HCT116 (cell line): ENCODE measurements at regions not wholly inside any gene's neighbourhood (a gene's known extent, or its start where the extent isn't known, plus 50 kb on each side); places are given as distances from the start of the nearest gene placed in this dataset.

Source experiments
- ATAC-seq: fragments of 200-7000 bp; cut with Tn5 transposase; 2 replicates; pipeline ENCODE4 v1.9.1; 2020; ENCODE audit warnings: mild to moderate bottlenecking, moderate library complexity
- BruUV-seq: library from RNA; stranded (reverse); fragments of 400-500 nt; replicated peaks from 2 replicates; lab custom pipeline; 2021; lab: Mats Ljungman, UMichigan
- CTCF ChIA-PET: fragments of 300-600 bp; sonication (Branson Sonifier 250); formaldehyde crosslinking; loops from one replicate; lab custom pipeline; 2021; ENCODE audit warnings: antibody characterized with exemption; lab: Charles Lee
- POLR2A ChIA-PET: fragments of 300-600, 350-600 bp; sonication (Branson Sonifier 250); formaldehyde crosslinking; loops from one replicate; lab custom pipeline; 2021; ENCODE audit warnings: antibody characterized with exemption; lab: Charles Lee
- RAD21 ChIA-PET, 2 experiments: fragments of 300-600 bp; sonication (Branson Sonifier 250); formaldehyde crosslinking; loops; one replicate each; lab custom pipeline; 2023; ENCODE audit warnings: low total read pairs in 2 of 2; ENCODE audit not compliant: uncharacterized antibody in 2 of 2, unreplicated experiment in 2 of 2, low non-redundant PET in 1 of 2; lab: Charles Lee
- DNase-seq: peaks from one replicate; pipeline ENCODE4 v3.0.0-alpha.2; 2010; ENCODE audit warnings: low read depth, low spot score
- H2AFZ ChIP-seq: fragments of 200-600 bp; shearing (Covaris generic), sonication (generic); 2 replicates; pipeline ENCODE4 v1.6.1; 2017; ENCODE audit warnings: low read depth, mixed run types, mixed read lengths, antibody characterized with exemption, low read length; ENCODE audit not compliant: poor library complexity, severe bottlenecking
- H3K27ac ChIP-seq: 2 replicates; pipeline ENCODE4 v1.5.1; 2012; ENCODE audit warnings: low read depth, low read length
- H3K27me3 ChIP-seq: fragments of 200-600 bp; sonication (generic); 2 replicates; pipeline ENCODE4 v1.6.1; 2016; ENCODE audit warnings: mixed run types, low read length, mixed read lengths; ENCODE audit not compliant: insufficient read depth
- H3K36me3 ChIP-seq, 2 experiments: fragments of 200-500 bp in 1 of 2; fragments of 200-600 bp in 1 of 2; sonication (Bioruptor generic) in 1 of 2; sonication (generic) in 1 of 2; 2 replicates each; pipeline versions ENCODE4 v1.5.1 to v1.6.1; 2014 to 2016; ENCODE audit warnings: low read length in 2 of 2, inconsistent platforms in 1 of 2, mixed read lengths in 1 of 2, mixed run types in 1 of 2; ENCODE audit not compliant: insufficient read depth in 2 of 2, control insufficient read depth in 1 of 2
- H3K4me1 ChIP-seq, 2 experiments: fragments of 200-600 bp in 1 of 2; sonication (generic) in 1 of 2; 2 replicates each; pipeline versions ENCODE4 v1.5.1 to v1.6.1; 2012 to 2017; ENCODE audit warnings: low read length in 2 of 2, inconsistent platforms in 1 of 2, mild to moderate bottlenecking in 1 of 2, mixed read lengths in 1 of 2, mixed run types in 1 of 2, moderate library complexity in 1 of 2; ENCODE audit not compliant: insufficient read depth in 2 of 2, control insufficient read depth in 1 of 2
- H3K4me2 ChIP-seq: fragments of 200-600 bp; sonication (generic); 2 replicates; pipeline ENCODE4 v1.6.1; 2017; ENCODE audit warnings: mixed run types, low read length, mixed read lengths
- H3K4me3 ChIP-seq, 2 experiments: fragments of 200-600 bp in 1 of 2; sonication (generic) in 1 of 2; replicated peaks in 1 of 2; 2 replicates each; pipeline ENCODE4 v1.5.1; 2011 to 2016; ENCODE audit warnings: low read length in 2 of 2, control low read depth in 1 of 2, low read depth in 1 of 2, mild to moderate bottlenecking in 1 of 2, mixed read lengths in 1 of 2, mixed run types in 1 of 2
- H3K79me2 ChIP-seq: fragments of 200-600 bp; sonication (generic); 2 replicates; pipeline ENCODE4 v1.6.1; 2017; ENCODE audit warnings: mild to moderate bottlenecking, mixed run types, low read length, moderate library complexity, mixed read lengths; ENCODE audit not compliant: insufficient read depth
- H3K9ac ChIP-seq: fragments of 200-600 bp; sonication (generic); 2 replicates; pipeline ENCODE4 v1.6.1; 2016; ENCODE audit warnings: low read length, mixed read lengths
- H3K9me2 ChIP-seq: fragments of 200-600 bp; sonication (generic), shearing (Covaris generic); 2 replicates; pipeline ENCODE4 v1.6.1; 2017; ENCODE audit warnings: mixed run types, mild to moderate bottlenecking, moderate library complexity; ENCODE audit not compliant: insufficient read depth
- H3K9me3 ChIP-seq, 2 experiments: fragments of 200-500 bp in 1 of 2; fragments of 200-600 bp in 1 of 2; sonication (Bioruptor generic) in 1 of 2; sonication (generic) in 1 of 2; 2 replicates each; pipeline ENCODE4 v1.6.1; 2014 to 2017; ENCODE audit warnings: low read length in 2 of 2, mixed read lengths in 2 of 2, inconsistent platforms in 1 of 2, low read depth in 1 of 2, mild to moderate bottlenecking in 1 of 2, mixed run types in 1 of 2, moderate library complexity in 1 of 2; ENCODE audit not compliant: control insufficient read depth in 1 of 2, insufficient read depth in 1 of 2
- H4K20me1 ChIP-seq: fragments of 200-600 bp; sonication (generic), shearing (Covaris generic); 2 replicates; pipeline ENCODE4 v1.6.1; 2017; ENCODE audit warnings: mixed run types, mild to moderate bottlenecking, moderate library complexity; ENCODE audit not compliant: insufficient read depth
- ATF3 ChIP-seq: IDR thresholded peaks from 2 replicates; pipeline ENCODE4 v1.6.1; 2012
- CBX3 ChIP-seq: IDR thresholded peaks from 2 replicates; pipeline ENCODE4 v1.6.1; 2012; ENCODE audit warnings: low read depth
- EGR1 ChIP-seq: IDR thresholded peaks from 2 replicates; pipeline ENCODE4 v1.6.1; 2012; ENCODE audit warnings: low read depth
- ELF1 ChIP-seq: IDR thresholded peaks from 2 replicates; pipeline ENCODE4 v1.6.1; 2012; ENCODE audit warnings: low read depth, borderline replicate concordance
- EZH2 ChIP-seq: fragments of 200-600 bp; sonication (generic); IDR thresholded peaks from 2 replicates; pipeline ENCODE4 v1.6.1; 2017; ENCODE audit warnings: antibody characterized with exemption, mixed run types
- EZH2phosphoT487 ChIP-seq: fragments of 200-600 bp; IDR thresholded peaks from 2 replicates; pipeline ENCODE4 v1.6.1; 2018; ENCODE audit warnings: antibody characterized with exemption, borderline replicate concordance
- POLR2AphosphoS5 ChIP-seq: IDR thresholded peaks from 2 replicates; pipeline ENCODE4 v1.6.1; 2011; ENCODE audit warnings: mild to moderate bottlenecking, low read depth, low read length, moderate library complexity
- SIN3A ChIP-seq: IDR thresholded peaks from 2 replicates; pipeline ENCODE4 v1.6.1; 2012; ENCODE audit warnings: low read depth
- SP1 ChIP-seq: IDR thresholded peaks from 2 replicates; pipeline ENCODE4 v1.6.1; 2012; ENCODE audit warnings: low read depth
- TCF7L2 ChIP-seq: IDR thresholded peaks from 2 replicates; pipeline ENCODE4 v1.7.0; 2011; ENCODE audit warnings: borderline replicate concordance, inconsistent platforms; ENCODE audit not compliant: insufficient read depth, insufficient read length; ENCODE audit errors: extremely low read depth
- YY1 ChIP-seq: IDR thresholded peaks from 2 replicates; pipeline ENCODE4 v1.6.1; 2011; ENCODE audit warnings: low read length, low read depth, moderate library complexity, mild to moderate bottlenecking; ENCODE audit not compliant: insufficient replicate concordance; ENCODE audit errors: extremely low read depth
- ZFX ChIP-seq: fragments of 450-650 bp; IDR thresholded peaks from 2 replicates; pipeline ENCODE4 v1.6.1; 2017
- ZNF274 ChIP-seq: fragments of 200-500 bp; sonication (Bioruptor generic); IDR thresholded peaks from 2 replicates; pipeline ENCODE4 v1.6.1; 2014; ENCODE audit warnings: mild to moderate bottlenecking, low read depth, low read length, inconsistent platforms
- intact Hi-C: fragments of 100-400 bp; cut with micrococcal nuclease; formaldehyde crosslinking; loops from 2 replicates; pipeline ENCODE4 v1.10.0; 2022
- TF ChIP-seq, protein P1 (sequence below): IDR thresholded peaks from 2 replicates; pipeline ENCODE4 v1.6.1; 2011; ENCODE audit warnings: mild to moderate bottlenecking, low read length, moderate library complexity; ENCODE audit not compliant: insufficient replicate concordance; ENCODE audit errors: extremely low read depth

GRCh38 chr10:62529396-62529795 is 155.2 kb downstream of the ZNF365 start (continued):
- TF ChIP-seq TCF7L2 (no peak), YY1 (no peak), SIN3A (no peak), ATF3 (no peak)

DNA sequence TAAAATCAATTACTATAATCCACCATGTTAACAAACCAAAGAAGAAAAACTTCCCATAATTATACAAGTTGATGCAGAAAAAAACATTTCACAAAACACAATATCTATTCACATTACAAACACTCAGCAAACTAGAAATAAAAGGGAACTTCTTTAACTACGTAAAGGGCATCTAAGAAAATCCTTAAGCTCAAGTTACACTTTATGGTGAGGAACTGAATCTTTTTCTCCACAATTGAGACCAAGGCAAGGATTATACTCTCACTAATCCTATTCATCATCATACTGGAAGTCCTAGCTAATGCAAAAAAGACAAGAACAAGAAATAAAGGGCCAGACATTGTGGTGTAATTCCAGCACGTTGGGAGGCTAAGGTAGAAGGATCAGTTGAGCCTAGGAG is 159.9 kb downstream of the ZNF365 start:
- Histone ChIP-seq H3K4me1 (no peaks in the 10 kb centered on the region), H3K4me2 (no peak overlapping the region), H3K9me2 (no peaks in the 10 kb centered on the region), H3K9me3 (no peaks in the 10 kb centered on the region), H3K27me3 (no peaks in the 10 kb centered on the region), H3K9ac (no peak overlapping the region), H3K27ac (no peak overlapping the region), H2AFZ (no peak overlapping the region), H3K79me2 (no peaks in the 10 kb centered on the region), H4K20me1 (no peaks in the 10 kb centered on the region), H3K4me3 (no peak overlapping the region), H3K36me3 (no peaks in the 10 kb centered on the region)
- TF ChIP-seq CBX3 (no peak), ZFX (no peak), SP1 (no peak), EZH2 (no peak)
- no TSS peak for BruUV-seq
- ChIA-PET POLR2A (no interaction called here), RAD21 (no interaction called here), CTCF (no interaction called here)
- no peak for ATAC-seq
- intact Hi-C loops = no loop called here
- no peak for DNase-seq

DNA sequence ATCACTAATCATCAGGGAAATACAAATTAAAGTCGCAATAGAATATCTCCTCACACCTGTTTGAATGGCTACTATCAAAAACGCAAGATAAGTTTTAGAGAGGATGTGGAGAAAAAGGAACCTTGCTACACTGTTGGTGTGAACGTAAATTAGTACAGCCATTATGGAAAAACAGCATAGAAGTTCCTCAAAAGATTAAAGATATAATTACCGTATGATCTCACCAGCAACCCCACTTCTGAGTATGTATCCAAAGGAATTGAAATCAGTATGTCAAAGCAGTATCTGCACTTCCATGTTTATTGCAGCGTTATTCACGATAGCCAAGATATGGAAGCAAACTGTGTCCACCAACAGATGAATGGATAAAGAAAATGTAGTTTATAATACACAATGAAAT is 164.4 kb downstream of the ZNF365 start:
- Histone ChIP-seq H3K27me3 (no peaks in the 10 kb centered on the region), H3K79me2 (no peaks in the 10 kb centered on the region), H3K9ac (no peak overlapping the region), H3K4me2 (no peak overlapping the region), H4K20me1 (no peaks in the 10 kb centered on the region), H3K36me3 (no peaks in the 10 kb centered on the region), H3K9me2 (no peaks in the 10 kb centered on the region), H3K27ac (no peak overlapping the region), H2AFZ (no peak overlapping the region), H3K9me3 (no peaks in the 10 kb centered on the region), H3K4me1 (no peaks in the 10 kb centered on the region), H3K4me3 (no peak overlapping the region)
- ATAC-seq (no peak), DNase-seq (no peak)
- ChIA-PET POLR2A (no interaction called here), CTCF (no interaction called here), RAD21 (no interaction called here)
- no TSS peak for BruUV-seq
- intact Hi-C loops = no loop called here
- TF ChIP-seq ZNF274 (no peak), POLR2AphosphoS5 (no peak), EZH2phosphoT487 (no peak), ATF3 (no peak), TCF7L2 (no peak), EGR1 (no peak), ELF1 (no peak)
- TF ChIP-seq, protein P1, sequence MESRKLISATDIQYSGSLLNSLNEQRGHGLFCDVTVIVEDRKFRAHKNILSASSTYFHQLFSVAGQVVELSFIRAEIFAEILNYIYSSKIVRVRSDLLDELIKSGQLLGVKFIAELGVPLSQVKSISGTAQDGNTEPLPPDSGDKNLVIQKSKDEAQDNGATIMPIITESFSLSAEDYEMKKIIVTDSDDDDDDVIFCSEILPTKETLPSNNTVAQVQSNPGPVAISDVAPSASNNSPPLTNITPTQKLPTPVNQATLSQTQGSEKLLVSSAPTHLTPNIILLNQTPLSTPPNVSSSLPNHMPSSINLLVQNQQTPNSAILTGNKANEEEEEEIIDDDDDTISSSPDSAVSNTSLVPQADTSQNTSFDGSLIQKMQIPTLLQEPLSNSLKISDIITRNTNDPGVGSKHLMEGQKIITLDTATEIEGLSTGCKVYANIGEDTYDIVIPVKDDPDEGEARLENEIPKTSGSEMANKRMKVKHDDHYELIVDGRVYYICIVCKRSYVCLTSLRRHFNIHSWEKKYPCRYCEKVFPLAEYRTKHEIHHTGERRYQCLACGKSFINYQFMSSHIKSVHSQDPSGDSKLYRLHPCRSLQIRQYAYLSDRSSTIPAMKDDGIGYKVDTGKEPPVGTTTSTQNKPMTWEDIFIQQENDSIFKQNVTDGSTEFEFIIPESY = no peak
